ENCODE measurements at regions not wholly inside any gene's neighbourhood (a gene's known extent, or its start where the extent isn't known, plus 50 kb on each side); places are given as distances from the start of the nearest gene placed in this dataset.

DNA sequence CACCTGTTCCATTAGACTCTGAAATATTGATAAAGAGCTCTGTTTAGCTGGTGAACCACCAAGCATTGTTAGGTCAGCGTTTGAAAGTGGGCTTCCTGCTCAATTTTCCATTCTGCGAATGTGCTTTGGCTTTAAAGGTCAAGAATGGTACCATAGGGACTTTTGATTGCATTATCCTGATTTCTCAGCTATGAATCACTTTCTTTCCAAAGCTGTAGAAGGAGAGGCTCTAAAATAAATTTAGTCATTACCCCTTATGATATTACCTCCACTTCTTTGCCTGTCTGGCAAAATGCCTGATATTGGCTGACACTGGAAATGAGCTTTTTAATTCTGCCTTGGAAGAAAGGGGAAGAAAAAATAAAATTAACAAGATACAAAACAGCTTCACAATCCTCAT is 237.2 kb upstream of the CTNND2 start:
- TF ChIP-seq, protein P1, sequence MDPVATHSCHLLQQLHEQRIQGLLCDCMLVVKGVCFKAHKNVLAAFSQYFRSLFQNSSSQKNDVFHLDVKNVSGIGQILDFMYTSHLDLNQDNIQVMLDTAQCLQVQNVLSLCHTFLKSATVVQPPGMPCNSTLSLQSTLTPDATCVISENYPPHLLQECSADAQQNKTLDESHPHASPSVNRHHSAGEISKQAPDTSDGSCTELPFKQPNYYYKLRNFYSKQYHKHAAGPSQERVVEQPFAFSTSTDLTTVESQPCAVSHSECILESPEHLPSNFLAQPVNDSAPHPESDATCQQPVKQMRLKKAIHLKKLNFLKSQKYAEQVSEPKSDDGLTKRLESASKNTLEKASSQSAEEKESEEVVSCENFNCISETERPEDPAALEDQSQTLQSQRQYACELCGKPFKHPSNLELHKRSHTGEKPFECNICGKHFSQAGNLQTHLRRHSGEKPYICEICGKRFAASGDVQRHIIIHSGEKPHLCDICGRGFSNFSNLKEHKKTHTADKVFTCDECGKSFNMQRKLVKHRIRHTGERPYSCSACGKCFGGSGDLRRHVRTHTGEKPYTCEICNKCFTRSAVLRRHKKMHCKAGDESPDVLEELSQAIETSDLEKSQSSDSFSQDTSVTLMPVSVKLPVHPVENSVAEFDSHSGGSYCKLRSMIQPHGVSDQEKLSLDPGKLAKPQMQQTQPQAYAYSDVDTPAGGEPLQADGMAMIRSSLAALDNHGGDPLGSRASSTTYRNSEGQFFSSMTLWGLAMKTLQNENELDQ (tag by site-specific recombination; IDR thresholded peaks at IDR 0.05; ENCODE audit: low read depth) = no peak
- TF ChIP-seq, protein P2, sequence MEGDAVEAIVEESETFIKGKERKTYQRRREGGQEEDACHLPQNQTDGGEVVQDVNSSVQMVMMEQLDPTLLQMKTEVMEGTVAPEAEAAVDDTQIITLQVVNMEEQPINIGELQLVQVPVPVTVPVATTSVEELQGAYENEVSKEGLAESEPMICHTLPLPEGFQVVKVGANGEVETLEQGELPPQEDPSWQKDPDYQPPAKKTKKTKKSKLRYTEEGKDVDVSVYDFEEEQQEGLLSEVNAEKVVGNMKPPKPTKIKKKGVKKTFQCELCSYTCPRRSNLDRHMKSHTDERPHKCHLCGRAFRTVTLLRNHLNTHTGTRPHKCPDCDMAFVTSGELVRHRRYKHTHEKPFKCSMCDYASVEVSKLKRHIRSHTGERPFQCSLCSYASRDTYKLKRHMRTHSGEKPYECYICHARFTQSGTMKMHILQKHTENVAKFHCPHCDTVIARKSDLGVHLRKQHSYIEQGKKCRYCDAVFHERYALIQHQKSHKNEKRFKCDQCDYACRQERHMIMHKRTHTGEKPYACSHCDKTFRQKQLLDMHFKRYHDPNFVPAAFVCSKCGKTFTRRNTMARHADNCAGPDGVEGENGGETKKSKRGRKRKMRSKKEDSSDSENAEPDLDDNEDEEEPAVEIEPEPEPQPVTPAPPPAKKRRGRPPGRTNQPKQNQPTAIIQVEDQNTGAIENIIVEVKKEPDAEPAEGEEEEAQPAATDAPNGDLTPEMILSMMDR (tag by site-specific recombination; IDR thresholded peaks at IDR 0.05) = no peak
- TF ChIP-seq SETDB1 (IDR thresholded peaks at IDR 0.05; ENCODE audit: insufficient read length, low read length) = no peak
- no peak for TF ChIP-seq ZIC2 (tag by site-specific recombination; IDR thresholded peaks at IDR 0.05)
- TF ChIP-seq ZNF274 (IDR thresholded peaks at IDR 0.05; ENCODE audit: low read length) = no peak
- TF ChIP-seq ZNF274 (tag by site-specific recombination; IDR thresholded peaks at IDR 0.05; ENCODE audit: borderline replicate concordance) = no peak
- TF ChIP-seq ZNF416 (tag by site-specific recombination; IDR thresholded peaks at IDR 0.05) = no peak
- TF ChIP-seq SP2 (tag by site-specific recombination; IDR thresholded peaks at IDR 0.05) = no peak
- TF ChIP-seq ZNF121 (tag by site-specific recombination; IDR thresholded peaks at IDR 0.05) = no peak
- TF ChIP-seq ZNF239 (tag by site-specific recombination; IDR thresholded peaks at IDR 0.05) = no peak
- TF ChIP-seq, protein P3, sequence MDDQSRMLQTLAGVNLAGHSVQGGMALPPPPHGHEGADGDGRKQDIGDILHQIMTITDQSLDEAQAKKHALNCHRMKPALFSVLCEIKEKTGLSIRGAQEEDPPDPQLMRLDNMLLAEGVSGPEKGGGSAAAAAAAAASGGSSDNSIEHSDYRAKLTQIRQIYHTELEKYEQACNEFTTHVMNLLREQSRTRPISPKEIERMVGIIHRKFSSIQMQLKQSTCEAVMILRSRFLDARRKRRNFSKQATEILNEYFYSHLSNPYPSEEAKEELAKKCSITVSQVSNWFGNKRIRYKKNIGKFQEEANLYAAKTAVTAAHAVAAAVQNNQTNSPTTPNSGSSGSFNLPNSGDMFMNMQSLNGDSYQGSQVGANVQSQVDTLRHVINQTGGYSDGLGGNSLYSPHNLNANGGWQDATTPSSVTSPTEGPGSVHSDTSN (CRISPR knock-in tag; IDR thresholded peaks at IDR 0.05) = no peak
- TF ChIP-seq, protein P4, sequence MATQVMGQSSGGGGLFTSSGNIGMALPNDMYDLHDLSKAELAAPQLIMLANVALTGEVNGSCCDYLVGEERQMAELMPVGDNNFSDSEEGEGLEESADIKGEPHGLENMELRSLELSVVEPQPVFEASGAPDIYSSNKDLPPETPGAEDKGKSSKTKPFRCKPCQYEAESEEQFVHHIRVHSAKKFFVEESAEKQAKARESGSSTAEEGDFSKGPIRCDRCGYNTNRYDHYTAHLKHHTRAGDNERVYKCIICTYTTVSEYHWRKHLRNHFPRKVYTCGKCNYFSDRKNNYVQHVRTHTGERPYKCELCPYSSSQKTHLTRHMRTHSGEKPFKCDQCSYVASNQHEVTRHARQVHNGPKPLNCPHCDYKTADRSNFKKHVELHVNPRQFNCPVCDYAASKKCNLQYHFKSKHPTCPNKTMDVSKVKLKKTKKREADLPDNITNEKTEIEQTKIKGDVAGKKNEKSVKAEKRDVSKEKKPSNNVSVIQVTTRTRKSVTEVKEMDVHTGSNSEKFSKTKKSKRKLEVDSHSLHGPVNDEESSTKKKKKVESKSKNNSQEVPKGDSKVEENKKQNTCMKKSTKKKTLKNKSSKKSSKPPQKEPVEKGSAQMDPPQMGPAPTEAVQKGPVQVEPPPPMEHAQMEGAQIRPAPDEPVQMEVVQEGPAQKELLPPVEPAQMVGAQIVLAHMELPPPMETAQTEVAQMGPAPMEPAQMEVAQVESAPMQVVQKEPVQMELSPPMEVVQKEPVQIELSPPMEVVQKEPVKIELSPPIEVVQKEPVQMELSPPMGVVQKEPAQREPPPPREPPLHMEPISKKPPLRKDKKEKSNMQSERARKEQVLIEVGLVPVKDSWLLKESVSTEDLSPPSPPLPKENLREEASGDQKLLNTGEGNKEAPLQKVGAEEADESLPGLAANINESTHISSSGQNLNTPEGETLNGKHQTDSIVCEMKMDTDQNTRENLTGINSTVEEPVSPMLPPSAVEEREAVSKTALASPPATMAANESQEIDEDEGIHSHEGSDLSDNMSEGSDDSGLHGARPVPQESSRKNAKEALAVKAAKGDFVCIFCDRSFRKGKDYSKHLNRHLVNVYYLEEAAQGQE (tag by site-specific recombination; IDR thresholded peaks at IDR 0.05) = no peak
